GM18951 (cell line): ENCODE measurements at regions not wholly inside any gene's neighbourhood (a gene's known extent, or its start where the extent isn't known, plus 50 kb on each side); places are given as distances from the start of the nearest gene placed in this dataset.

Source experiments
- POLR2A ChIP-seq: IDR thresholded peaks from 4 replicates; pipeline ENCODE4 v1.6.1; 2011; ENCODE audit warnings: mild to moderate bottlenecking; ENCODE audit not compliant: insufficient read length, insufficient read depth; ENCODE audit errors: extremely low read depth
- in situ Hi-C: fragments of 300-500 bp; cut with MboI; formaldehyde crosslinking; loops from one replicate; pipeline ENCODE4 v1.12.0; 2022; ENCODE audit warnings: low sequenced_read_pairs, mixed read lengths, inconsistent platforms; ENCODE audit not compliant: unreplicated experiment

DNA sequence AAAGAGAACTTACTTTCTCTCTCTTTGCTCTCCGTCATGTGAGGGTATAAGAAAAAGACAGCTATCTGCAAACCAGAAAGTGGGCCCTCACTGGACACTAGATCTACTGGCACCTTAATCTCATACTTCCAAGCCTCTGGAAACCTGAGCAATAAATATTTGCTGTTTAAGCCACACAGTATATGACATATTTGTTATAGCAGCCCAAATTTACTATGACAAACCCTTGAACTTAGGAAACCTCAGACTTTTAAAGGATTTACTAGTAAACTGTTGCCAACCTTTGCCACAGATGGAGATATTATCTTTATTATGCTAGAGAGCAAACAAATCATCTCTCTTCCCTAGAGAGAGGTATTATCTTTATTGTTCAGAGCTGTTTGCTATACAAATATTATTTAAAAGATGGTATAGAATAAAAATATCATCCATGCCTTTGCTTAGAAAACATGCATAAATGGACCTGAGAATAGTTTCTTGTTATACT, 1446.1 kb downstream of the SLITRK1 start:
- in situ Hi-C loops = no loop called here
- TF ChIP-seq POLR2A = no peak

GRCh38 chr13:82432949-82433348, 1449.3 kb downstream of the SLITRK1 start:
- in situ Hi-C loops = no loop called here
- no peak for TF ChIP-seq POLR2A

- TF ChIP-seq POLR2A = no peak
- in situ Hi-C loops = no loop called here
Measured at GRCh38 chr13:82412749-82413148, 1469.5 kb downstream of the SLITRK1 start.

DNA sequence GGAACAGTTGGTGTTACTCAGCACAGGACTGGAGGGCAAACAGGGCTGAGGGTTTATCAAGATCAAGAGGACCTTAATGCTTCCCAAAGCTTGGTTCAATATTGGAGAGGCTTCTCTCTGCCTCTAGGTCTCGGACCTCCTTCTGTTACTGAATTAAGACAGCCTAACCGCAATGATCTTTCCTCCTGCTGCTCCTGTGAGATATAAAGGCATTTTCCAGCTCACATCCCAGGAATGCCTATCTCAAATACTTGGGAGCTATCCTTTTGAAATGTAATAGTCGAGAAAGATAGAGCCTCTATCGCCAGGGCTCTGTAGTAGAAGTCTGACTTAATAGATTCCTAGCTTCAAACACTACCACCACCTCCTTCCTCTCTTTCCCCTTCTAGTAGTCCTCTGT, 1475.0 kb downstream of the SLITRK1 start:
- in situ Hi-C loops = no loop called here
- no peak for TF ChIP-seq POLR2A

DNA sequence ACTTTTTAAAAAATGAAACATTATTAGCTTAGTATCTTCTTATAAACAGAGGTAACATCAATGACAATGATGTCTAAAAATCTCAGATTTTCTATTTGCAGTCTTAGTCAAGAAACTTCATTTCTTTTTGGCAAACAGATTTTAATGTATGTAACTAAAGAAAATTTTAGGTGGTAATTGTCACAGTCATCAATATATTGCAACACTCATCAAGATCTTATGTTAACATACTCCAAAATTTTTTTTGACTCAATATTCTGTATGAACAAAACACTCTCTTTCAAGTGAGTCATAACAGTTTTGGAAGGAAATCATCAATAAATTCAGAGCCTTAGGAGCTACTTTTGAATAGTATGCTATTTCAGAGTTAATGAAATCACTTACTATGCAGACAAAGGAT, 1507.6 kb downstream of the SLITRK1 start:
- no peak for TF ChIP-seq POLR2A
- in situ Hi-C loops = no loop called here

DNA sequence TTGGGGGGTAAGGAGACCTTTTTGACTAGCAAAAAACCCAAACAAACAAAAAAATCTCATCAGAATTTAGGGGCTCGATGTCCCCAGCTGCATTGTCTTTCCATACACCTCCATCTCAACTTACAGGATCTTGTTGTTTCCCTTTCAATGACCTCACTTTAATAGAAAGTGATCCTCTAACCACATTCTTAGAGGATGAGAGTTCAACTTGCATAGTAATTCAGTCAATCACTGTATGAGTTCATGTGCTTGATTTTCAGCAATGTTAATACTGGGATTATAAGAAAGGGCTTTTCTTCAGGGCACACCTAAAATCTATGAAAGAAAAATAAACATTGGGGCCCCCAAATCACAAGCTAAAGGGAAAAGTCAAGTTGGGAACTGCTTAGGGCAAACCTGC, 1512.0 kb downstream of the SLITRK1 start:
- TF ChIP-seq POLR2A = no peak
- in situ Hi-C loops = no loop called here

- TF ChIP-seq POLR2A = no peak
- in situ Hi-C loops = no loop called here
Measured at GRCh38 chr13:82364525-82364924, 1517.7 kb downstream of the SLITRK1 start.

DNA sequence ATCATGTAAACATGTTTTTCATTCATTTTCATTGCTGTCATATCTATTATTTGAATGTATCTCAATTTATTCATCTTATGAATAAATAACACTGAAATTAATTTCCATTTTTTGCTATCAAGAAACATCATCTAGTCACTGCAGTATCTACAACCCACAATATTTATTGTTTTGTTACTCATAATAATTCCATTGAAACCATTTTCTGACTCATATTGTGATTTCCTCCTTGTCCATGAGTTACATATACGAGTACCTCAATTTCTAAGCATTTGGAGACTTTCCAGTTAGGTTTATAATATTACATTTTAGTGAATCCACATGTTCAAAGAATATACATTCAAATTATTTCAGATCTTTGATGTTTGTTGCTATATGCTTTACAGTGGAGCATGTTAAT, 1524.0 kb downstream of the SLITRK1 start:
- no peak for TF ChIP-seq POLR2A
- in situ Hi-C loops = no loop called here

- in situ Hi-C loops = no loop called here
- no peak for TF ChIP-seq POLR2A
Measured at GRCh38 chr13:82356667-82357410, 1525.4 kb downstream of the SLITRK1 start.

DNA sequence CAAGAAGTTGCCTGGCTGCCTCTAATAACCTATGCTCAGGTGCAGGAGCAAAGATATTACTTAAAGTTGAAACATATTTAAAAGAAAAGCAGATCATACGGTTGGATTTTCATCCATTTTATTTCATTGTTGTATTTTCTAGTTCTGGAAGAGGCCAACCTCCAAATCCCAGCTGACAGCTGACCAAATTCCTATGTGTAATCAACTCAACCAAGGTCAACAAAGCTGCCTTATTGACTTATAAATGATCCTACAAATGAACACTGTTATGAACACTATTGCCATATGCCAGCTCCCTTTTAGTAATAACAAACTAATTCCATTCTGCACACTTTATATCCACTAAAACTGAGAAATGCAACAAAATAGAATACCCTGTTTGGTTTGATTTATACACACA, 1537.4 kb downstream of the SLITRK1 start:
- TF ChIP-seq POLR2A = no peak
- in situ Hi-C loops = no loop called here

DNA sequence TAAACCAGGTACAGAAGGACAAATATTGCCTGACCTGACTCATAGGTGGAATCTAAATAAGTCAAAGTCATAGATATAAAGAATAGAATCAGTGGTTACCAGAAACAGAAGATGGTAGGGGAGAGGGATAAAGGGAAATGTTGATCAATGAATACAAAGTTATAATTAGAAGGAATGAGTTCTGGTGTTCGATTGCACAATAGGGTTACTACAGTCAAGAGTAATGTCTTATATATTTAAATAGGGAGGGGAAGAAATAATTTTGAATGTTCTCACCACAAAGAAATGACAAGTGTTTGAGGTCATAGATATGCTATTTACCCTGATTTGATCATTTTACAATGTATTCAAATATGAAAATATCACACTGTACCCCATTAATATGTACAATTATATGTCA, 1541.2 kb downstream of the SLITRK1 start:
- no peak for TF ChIP-seq POLR2A
- in situ Hi-C loops = no loop called here

GRCh38 chr13:82330499-82330898, 1551.8 kb downstream of the SLITRK1 start:
- in situ Hi-C loops = no loop called here

GRCh38 chr13:82323101-82323500, 1559.2 kb downstream of the SLITRK1 start:
- TF ChIP-seq POLR2A = no peak
- in situ Hi-C loops = no loop called here

More at GRCh38 chr13:82330499-82330898, 1551.8 kb downstream of the SLITRK1 start:
- TF ChIP-seq POLR2A = no peak

- no peak for TF ChIP-seq POLR2A
- in situ Hi-C loops = no loop called here
Measured at GRCh38 chr13:82305588-82305987, 1576.7 kb downstream of the SLITRK1 start.

GRCh38 chr13:82298106-82298505, 1584.2 kb downstream of the SLITRK1 start:
- in situ Hi-C loops = no loop called here
- TF ChIP-seq POLR2A = no peak

GRCh38 chr13:82294226-82294625, 1588.0 kb downstream of the SLITRK1 start:
- in situ Hi-C loops = no loop called here
- TF ChIP-seq POLR2A = no peak
